GM06990 (cell line): ENCODE measurements at regions not wholly inside any gene's neighbourhood (a gene's known extent, or its start where the extent isn't known, plus 50 kb on each side); places are given as distances from the start of the nearest gene placed in this dataset.

Experiments used
- DNase-seq: peaks from one replicate; pipeline ENCODE4 v3.0.0-alpha.2; 2011; ENCODE audit not compliant: insufficient read length; ENCODE audit errors: extremely low read depth
- H3K27me3 ChIP-seq: replicated peaks from 2 replicates; pipeline ENCODE4 v1.6.0; 2011; ENCODE audit warnings: low read length; ENCODE audit not compliant: control insufficient read depth, insufficient read depth
- H3K36me3 ChIP-seq: 2 replicates; pipeline ENCODE4 v1.5.1; 2011; ENCODE audit warnings: low read length; ENCODE audit not compliant: control insufficient read depth, insufficient read depth
- H3K4me3 ChIP-seq: replicated peaks from 2 replicates; pipeline ENCODE4 v1.5.1; 2011; ENCODE audit warnings: low read depth, mild to moderate bottlenecking, control low read depth, low read length
- TF ChIP-seq, protein P1 (sequence below): IDR thresholded peaks from 2 replicates; pipeline ENCODE4 v1.5.1; 2011; ENCODE audit warnings: low read length, control low read depth, mild to moderate bottlenecking, inconsistent platforms; ENCODE audit not compliant: insufficient read depth, poor library complexity, severe bottlenecking

DNA sequence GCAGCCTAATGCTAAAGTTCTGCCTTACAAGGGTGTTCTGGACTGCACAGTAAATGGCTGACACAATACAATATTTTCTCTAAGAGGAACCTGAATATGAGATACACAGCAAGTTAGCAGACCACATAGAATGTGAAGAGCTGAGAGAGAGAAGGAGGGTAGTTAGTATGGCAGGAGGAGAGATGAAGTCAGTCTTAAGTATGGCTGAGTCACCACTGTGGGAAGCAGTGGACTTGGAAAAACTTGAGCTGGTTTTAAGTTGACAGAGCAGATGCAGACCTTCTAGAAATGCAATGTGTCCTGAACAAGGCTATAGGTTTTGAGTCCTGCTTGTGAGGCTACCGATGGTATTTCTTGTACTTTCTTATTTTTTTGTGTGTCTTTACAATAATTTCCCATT, 172.5 kb downstream of the SH2D1A start:
- no peaks in the 10 kb centered on the region for H3K36me3 ChIP-seq
- H3K4me3 ChIP-seq: no peak overlapping the region
- no peaks in the 10 kb centered on the region for H3K27me3 ChIP-seq
- TF ChIP-seq, protein P1, sequence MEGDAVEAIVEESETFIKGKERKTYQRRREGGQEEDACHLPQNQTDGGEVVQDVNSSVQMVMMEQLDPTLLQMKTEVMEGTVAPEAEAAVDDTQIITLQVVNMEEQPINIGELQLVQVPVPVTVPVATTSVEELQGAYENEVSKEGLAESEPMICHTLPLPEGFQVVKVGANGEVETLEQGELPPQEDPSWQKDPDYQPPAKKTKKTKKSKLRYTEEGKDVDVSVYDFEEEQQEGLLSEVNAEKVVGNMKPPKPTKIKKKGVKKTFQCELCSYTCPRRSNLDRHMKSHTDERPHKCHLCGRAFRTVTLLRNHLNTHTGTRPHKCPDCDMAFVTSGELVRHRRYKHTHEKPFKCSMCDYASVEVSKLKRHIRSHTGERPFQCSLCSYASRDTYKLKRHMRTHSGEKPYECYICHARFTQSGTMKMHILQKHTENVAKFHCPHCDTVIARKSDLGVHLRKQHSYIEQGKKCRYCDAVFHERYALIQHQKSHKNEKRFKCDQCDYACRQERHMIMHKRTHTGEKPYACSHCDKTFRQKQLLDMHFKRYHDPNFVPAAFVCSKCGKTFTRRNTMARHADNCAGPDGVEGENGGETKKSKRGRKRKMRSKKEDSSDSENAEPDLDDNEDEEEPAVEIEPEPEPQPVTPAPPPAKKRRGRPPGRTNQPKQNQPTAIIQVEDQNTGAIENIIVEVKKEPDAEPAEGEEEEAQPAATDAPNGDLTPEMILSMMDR: no peak
- DNase-seq: no peak

DNA sequence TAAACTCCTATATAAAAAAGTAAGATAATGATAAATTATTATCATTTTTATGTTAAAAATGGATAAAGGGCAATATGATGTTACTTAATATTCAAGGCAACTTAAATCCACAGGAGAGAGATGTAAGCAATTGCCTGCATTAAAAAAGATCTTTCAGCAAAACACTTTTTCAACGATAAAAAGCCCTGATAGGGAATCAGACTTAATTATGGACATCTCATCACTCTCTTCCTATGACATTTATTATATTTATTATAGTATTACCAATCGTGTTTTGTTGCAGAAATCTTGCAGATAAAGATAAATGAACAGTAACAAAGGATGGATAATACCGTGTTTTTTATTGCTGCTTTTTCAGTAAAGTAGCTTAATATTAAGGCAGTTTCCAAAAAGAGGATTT, 178.5 kb downstream of the SH2D1A start:
- TF ChIP-seq, protein P1: no peak
- Histone ChIP-seq H3K36me3 (no peaks in the 10 kb centered on the region), H3K4me3 (no peak overlapping the region), H3K27me3 (no peaks in the 10 kb centered on the region)
- no peak for DNase-seq

DNA sequence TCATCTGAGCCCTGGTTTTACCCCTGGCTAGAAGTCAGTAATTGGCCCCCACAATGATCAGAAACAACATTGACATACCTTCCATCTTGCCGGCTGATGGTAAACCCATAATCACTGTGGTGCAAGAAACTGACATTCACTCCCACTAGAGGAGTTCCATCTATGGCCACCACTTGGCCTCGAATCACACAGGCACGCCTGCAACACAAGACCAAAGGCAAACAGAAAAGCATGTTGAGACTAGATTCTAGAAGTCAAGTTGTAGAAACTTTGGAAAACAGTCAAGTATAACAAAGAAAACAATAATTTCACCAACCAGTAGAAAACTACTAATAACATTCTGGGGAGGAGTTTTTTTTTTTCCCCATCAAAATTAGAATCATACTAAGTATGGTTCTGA, 183.4 kb downstream of the SH2D1A start:
- TF ChIP-seq, protein P1: no peak
- Histone ChIP-seq H3K36me3 (no peaks in the 10 kb centered on the region), H3K27me3 (no peaks in the 10 kb centered on the region), H3K4me3 (no peak overlapping the region)
- DNase-seq: no peak

DNA sequence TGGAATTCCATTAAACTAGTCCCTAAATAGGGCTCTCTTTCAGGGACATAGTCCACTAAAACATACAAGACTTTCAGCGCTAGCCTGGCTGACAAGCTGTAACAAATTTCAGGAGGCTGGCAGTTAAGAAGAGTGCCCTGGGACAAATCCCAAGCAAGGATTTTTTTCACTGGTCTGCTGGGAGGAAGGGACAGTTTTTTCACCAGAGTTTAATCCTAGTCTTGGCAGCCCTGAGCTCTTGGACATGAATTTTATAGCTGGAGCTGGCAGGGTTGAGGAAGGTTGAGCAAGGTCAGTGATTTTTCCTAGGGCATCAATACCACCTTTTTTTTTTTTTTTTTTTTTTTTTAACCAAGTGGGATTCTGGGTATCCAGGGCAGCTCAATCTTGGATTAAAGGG, 184.4 kb downstream of the SH2D1A start:
- Histone ChIP-seq H3K36me3 (no peaks in the 10 kb centered on the region), H3K27me3 (no peaks in the 10 kb centered on the region), H3K4me3 (no peak overlapping the region)
- DNase-seq: no peak
- TF ChIP-seq, protein P1: no peak

DNA sequence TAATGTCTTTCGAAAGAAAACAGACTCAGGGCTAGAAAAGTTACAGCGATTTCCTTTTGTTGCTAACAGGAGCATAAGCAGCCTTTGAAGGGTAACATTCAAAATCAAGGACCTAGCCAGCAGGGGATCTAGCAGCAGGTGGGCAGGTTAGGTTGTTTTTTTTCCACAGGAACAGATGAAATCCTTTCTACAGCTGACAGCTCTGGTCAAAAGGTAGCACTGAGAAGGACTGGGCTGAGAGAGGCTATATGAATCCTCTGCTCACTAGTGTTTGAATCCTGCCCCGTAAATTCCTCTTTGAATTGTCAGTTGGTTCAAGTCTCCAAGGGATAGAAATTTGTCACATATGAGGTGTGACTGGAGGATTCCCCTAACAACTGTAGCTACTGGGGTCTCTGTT, 188.2 kb downstream of the SH2D1A start:
- no peak for DNase-seq
- no peak overlapping the region for H3K4me3 ChIP-seq
- no peaks in the 10 kb centered on the region for H3K27me3 ChIP-seq
- no peaks in the 10 kb centered on the region for H3K36me3 ChIP-seq
- TF ChIP-seq, protein P1: no peak

DNA sequence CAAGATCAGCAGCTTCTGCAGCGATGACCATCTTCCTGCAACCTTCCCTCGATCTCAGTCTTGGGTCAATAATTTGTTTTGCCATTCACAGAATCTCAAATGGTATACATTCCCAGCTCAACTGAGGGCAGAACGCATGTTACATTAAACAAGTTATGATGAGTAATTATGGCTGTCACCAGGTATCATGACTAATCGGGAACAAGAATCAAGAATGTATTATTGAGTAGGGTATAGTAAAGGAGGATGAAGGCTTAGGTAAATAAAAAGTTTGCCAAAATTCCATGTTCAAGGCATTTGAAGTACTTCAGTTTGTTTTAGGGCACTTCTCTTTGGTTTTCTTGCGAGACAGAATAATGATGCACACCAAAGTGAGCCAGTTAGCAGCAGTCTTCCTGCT, 194.1 kb downstream of the SH2D1A start:
- no peak for DNase-seq
- Histone ChIP-seq H3K4me3 (no peak overlapping the region), H3K36me3 (no peaks in the 10 kb centered on the region), H3K27me3 (no peaks in the 10 kb centered on the region)
- TF ChIP-seq, protein P1: no peak
